ENCODE measurements at regions not wholly inside any gene's neighbourhood (a gene's known extent, or its start where the extent isn't known, plus 50 kb on each side); places are given as distances from the start of the nearest gene placed in this dataset.
"Not testable (repeated sequence)": the region's sequence is repeated elsewhere in the genome, so short reads cannot be mapped to it uniquely, and the experiment has no call there.

DNA sequence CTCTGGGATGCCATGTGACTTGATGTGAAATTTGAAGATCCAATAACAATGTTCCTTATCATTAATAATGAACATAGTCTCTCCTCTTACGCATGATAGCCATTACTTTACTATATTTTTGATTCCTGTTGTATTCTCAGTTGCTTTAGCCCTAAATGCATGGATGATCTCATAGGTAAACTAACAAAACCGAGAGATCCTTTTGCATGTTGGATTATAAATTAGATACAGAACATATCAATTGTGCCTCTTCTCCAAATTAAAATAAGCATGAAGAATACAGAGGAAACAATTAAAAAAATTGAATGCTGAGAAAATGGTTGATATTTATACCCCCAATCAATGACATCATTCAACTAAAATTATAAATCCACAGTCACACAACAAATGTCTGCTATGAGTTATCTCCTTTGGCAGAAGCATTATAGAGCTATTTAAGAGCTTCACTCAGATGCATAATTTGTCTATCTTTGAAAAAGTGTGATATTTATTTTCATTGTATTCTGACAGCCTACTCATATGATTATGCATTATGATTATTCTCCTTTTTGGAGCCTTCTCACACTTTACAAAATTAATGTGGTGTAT is 386.4 kb upstream of the STXBP6 start:
- no peak for DNase-seq (ENCODE audit: low spot score)

DNA sequence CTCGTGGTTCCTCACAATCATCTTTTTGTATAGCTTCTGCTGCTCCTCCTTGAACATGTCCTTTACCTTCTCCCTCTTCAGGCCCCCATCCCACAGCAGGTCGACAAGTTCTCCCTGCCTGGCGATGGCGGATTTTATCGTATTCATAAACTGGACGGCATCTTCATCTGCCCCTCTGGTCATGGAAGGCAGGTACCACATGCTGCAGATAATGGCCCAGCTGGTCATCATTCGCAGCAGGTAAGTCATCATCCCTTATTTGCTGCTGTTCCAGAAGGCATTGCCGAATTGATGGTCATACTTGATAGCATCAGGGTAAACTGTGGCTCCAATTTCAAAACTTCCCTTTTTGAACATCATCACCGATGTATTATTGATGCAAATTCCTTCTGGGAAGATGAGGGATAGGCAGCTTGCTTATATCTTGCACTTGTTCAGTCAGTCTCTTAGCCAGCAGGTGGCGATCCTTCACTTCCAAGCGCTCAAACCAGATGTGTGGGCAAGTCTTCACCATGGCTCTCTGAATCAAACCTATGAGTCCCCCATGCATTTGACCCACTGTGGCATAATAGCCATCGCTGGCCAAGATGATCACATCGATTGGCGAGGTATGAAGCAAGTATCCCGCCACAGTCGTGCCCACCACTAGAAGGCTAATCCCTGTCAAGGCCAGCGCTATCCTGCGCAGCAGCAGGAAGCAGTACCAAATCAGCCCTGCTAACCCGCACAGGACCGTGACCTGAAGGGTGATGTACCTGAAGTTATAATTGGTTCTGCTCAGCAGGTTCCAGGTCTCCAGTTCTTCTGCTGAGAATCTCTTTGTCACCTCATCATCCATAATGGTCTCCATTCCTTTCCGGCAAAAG is 381.5 kb upstream of the STXBP6 start:
- no peak for DNase-seq (ENCODE audit: low spot score)

DNA sequence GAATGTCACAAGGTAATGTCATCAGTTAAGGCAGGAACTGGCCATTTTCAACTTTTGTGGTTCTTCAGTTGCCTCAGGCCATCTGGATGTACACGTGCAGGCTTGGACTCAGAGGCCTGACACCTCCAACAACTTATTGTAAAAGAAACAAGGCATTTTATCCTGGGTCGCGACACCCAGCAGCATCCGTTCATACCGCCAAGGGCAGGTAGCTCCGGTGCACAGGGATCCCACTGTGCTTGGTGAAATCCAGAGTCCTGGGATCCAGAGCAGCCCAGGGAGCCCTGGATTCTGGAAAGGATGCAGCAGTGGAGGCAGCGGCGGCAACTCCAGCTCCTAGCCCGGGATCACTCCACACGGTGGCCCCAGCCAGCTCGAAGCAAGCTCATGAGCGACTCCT is 380.9 kb upstream of the STXBP6 start:
- no peak for DNase-seq (ENCODE audit: low spot score)

GRCh38 chr14:25412998-25413397 is 363.1 kb upstream of the STXBP6 start:
- no peak for DNase-seq (ENCODE audit: low spot score)

GRCh38 chr14:25411781-25412757 is 362.1 kb upstream of the STXBP6 start:
- peak; percentile 29 for DNase-seq (ENCODE audit: low spot score)

DNA sequence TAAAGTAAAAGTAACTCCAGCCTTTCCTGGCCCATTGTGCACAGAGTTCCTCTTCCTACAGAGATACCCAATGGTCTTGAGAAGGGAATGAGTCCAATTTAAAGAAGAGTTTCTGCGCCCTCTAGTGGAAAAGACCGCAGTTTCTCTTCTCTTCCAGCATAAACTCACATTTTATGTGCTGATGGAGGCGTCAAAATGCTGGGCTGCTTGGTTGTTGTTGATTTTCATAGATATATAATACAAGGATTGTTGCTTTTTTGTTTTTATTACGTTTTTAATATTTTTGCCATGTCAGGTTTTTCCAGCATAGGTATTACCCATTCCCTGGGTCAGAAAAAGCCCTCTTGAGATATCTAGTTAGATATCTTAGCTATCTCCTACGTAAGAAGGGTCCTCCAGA is 356.9 kb upstream of the STXBP6 start:
- peak; percentile 36 for DNase-seq (ENCODE audit: low spot score)

GRCh38 chr14:25400607-25401206 is 350.8 kb upstream of the STXBP6 start:
- DNase-seq (ENCODE audit: low spot score), result peak; percentile 63

- DNase-seq (ENCODE audit: low spot score), result no peak
Observed at GRCh38 chr14:25396128-25396527, 346.2 kb upstream of the STXBP6 start.

DNA sequence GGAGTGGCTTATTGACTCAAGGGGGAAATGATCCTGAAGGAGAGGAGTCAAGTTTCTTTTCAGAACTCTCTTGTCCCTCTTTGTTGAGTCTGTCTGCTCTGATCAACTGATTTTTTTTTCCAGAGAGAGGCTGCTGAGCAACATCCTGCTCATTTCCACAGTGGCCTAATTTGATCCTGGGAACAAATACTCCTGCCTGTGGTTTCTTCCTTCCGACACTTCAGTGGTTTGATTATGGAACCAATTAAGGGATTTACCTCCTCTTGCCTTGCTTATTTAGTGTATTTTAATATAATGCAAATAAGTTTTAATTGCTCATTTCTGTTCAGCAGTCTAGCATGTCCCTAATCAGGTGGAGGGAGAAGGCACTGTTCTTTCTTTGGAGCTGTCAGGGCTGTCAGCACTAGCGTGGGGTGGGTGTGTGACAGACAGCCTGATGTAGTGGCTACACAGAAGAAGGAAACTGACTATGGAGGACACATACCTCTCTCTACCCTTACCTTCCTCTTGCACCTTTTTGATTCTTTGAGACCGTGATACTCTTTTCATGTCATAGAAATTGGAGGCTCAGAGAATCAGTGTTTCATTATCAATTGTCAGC is 344.9 kb upstream of the STXBP6 start:
- DNase-seq (ENCODE audit: low spot score), result no peak

DNA sequence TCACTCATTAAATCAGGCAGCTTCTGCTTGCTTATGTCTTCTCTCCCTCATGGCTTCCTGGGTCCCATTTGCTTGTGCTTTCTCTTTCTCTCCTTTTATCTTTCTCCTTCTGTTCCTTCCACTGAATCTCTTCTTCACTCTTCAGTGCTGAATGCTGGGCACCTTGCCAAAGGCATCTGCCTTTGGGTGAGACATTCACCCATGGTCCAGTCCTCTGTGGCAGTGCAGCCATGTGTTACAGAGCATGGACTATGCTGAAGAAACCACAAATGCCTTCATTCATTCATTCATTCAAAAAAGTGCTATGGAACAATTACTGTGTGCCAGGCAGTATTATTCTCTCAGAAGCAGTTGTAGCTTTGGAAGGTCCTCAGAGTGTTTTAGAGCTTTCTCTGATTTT is 344.4 kb upstream of the STXBP6 start:
- DNase-seq (ENCODE audit: low spot score), result no peak

DNA sequence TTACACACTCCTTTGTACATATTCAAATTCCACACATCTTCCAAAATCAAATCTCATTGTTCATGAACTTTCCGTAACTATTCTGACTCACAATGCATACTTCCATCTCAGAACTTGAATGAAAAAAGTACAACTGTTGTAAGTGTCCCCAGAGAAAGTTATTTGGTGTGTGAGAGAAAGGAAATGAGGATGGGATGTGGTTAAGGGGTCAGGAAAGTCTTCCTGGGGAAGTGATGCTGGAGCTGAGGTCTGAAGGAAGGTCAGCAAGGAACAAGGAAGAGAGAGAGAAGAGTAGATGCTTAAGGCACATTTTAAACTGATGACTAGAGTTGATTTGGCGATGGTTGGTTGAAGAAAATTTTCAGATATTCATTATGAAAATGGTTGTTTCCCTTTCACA is 340.0 kb upstream of the STXBP6 start:
- DNase-seq (ENCODE audit: low spot score), result no peak

DNA sequence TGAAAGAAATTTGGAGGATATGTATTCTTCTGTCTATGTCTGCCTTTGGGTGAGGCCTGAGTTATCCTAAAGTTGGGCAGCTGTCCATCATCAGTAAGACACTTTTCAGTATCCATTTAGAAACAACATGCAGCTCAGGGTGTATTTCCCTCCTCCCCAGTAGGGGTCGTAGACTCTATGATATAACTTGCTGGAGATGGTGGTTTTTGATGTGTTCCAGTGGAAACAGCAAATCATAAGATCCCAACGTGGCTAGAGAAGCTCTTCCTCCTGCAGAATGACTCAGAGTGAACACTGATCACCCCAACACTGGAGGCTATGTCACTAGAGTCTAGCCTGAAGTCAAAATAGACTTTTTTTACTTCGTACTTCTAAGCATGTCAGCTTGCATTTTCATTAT is 331.6 kb upstream of the STXBP6 start:
- no peak for DNase-seq (ENCODE audit: low spot score)

DNA sequence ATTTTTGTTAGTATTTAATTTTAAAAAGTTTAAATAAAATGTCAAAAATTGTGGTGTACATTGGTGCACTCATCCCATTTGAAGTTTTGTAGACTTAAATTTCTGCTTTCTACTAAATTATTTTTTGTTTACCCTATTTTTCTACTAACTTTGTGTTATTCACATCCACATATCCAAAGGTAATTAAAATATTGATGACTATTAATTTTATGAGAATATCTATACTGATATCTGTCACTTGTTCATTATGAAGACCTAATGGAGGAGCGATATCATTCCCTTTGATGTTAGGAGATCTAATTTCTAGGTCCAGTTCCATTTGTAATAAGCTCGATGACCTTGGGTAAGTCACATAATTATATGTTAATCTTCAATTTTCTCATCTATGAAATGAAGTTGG is 325.7 kb upstream of the STXBP6 start:
- DNase-seq (ENCODE audit: low spot score), result no peak

DNA sequence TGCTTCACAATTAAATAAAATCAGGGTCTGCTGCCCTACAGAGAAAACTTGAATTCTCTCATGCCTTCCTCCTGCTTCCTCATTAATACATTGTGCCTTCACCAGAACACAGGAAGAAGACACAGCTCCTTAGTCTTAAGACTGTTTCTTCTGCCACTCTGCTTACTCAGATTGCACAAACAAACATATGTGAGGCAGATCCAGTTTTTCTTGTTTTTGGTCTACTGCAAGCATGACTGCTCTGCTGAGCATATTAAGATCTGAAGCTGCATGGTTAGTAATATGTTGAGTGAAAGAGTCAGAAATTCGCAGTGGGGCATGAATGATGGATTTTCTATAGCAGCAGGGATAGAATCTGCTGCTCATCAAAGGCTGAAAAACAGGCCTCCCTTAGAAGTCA is 321.1 kb upstream of the STXBP6 start:
- DNase-seq (ENCODE audit: low spot score), result no peak

DNA sequence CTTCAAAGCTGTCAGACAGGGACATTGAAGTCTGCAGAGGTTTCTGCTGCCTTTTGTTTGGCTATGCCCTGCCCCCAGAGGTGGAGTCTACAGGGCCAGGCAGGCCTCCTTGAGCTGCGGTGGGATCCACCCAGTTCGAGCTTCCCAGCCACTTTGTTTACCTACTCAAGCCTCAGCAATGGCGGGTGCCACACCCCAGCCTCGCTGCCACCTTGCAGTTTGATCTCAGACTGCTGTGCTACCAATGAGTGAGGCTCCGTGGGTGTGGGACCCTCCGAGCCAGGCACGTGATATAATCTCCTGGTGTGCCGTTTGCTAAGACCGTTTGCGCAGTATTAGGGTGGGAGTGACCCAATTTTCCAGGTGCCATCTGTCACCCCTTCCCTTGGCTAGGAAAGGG is 320.1 kb upstream of the STXBP6 start:
- not testable (repeated sequence) for DNase-seq (ENCODE audit: low spot score)

DNA sequence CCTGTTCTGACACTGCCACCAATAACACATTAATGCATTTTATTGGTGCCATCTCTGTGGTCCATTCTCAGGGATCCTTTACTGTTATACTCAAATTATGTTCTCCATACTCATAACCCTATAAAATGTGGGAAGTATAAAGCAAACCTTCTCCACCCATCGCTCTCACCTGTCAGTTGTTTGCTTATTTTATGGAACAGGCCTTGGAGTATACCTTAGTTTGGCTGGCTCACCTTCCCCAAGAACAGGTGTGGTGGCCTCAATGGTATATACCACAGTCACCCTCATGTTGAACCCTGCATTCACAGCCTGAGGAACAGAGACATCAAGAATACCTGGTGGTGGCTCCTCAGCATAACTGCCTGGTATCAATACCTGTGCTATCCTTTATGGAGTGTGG is 308.4 kb upstream of the STXBP6 start:
- DNase-seq (ENCODE audit: low spot score), result no peak

DNA sequence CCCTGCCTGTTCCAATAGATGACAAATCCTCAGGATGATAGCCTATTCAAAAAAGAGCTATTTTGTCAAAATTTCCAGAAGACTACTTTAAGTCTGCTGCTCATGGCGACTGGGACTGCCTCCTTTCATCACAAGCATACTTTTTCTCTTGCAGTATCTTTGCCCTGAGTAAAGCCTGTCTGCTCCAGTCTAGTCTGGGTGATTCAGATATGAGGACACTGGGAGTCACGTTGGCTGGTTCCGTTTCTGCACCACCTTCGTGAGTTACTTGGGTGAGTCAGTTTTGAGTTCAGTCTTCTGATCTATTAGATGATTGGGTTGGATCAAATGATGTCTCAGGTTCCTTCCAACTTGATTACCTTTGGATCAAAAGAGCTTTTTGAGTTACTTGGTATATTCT is 301.3 kb upstream of the STXBP6 start:
- no peak for DNase-seq (ENCODE audit: low spot score)

GRCh38 chr14:25350802-25351201 is 300.9 kb upstream of the STXBP6 start:
- DNase-seq (ENCODE audit: low spot score), result no peak

DNA sequence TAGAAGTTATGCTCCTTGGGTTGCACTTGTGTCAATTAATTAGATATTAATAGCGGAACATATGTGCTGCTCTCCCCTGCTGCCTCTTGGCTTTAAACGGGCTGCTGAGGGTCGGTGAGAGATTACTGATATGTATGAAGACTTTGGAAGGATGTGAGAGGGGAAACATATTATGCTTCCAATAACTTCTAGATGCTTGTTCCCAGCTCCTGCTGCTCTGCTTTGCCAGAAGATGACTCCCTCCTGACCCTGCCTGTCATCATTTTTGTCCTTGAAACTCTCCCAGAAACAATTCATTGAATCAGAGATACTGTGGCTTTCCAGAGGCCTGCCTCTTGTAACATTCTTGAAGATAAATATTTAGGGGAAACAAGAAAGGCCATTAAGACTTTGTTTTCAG is 300.1 kb upstream of the STXBP6 start:
- DNase-seq (ENCODE audit: low spot score), result no peak

DNA sequence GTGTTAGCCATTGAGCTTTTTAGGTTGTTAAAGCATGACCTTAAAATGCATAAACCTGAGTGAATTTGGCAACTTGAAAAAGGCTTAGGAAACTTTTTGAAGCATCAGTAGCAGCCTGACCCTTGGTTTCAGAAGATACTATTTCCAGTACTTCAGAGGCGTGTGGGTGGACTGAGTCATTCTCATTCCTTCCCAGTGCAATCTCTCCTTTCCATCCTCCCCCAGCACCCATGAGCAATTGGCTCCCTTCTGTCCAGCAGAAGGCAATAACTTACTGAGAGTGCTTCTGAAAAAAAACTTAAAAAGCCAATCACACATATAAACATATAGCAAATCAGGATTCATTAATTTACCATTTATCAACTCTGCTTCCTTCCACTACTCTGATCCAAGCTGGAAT is 299.3 kb upstream of the STXBP6 start:
- no peak for DNase-seq (ENCODE audit: low spot score)

DNA sequence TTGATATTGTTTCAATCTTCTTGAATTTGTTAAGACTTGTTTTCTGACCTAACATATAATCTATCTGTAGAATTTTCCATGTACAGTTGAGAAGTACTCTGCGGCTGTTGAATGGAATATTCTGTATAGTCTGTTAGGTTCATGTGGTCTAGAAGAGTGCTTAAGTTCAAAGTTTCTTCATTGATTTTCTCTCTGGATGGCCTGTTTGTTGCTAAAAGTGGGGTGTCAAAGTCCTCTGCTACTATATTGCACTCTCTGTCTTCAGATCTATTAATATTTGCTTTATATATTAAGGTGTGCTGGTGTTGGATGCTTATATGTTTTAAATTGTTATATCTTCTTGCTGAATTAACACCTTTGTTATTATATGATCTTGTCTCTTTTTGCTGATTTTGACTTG is 290.9 kb upstream of the STXBP6 start:
- no peak for DNase-seq (ENCODE audit: low spot score)

- no peak for DNase-seq (ENCODE audit: low spot score)
Observed at GRCh38 chr14:25322784-25323183, 272.8 kb upstream of the STXBP6 start.

Measured in LoVo (cell line).